Stomach (tissue), 8 donors: ENCODE measurements at regions not wholly inside any gene's neighbourhood (a gene's known extent, or its start where the extent isn't known, plus 50 kb on each side); places are given as distances from the start of the nearest gene placed in this dataset.

Experiments used
- DNase-seq, 2 donors: peaks; one replicate each; pipeline versions ENCODE4 v3.0.0 to v3.0.0-alpha.2; 2013 to 2019
- H3K27ac ChIP-seq, 5 donors: fragments of 200-600 bp in 4 of 5; sonication (generic) in 4 of 5; one replicate each; pipeline ENCODE4 v1.5.1; 2013 to 2019; ENCODE audit warnings: mild to moderate bottlenecking in 1 of 5, moderate library complexity in 1 of 5
- H3K27me3 ChIP-seq, 3 donors: fragments of 200-600 bp; sonication (generic); one replicate each; pipeline ENCODE4 v1.5.1; 2017 to 2019; ENCODE audit warnings: mixed run types in 1 of 3
- H3K36me3 ChIP-seq, 4 donors: fragments of 200-600 bp; sonication (generic); 1 replicate in 3 of 4; 2 replicates in 1 of 4; pipeline ENCODE4 v1.5.1; 2016 to 2019
- H3K4me1 ChIP-seq, 4 donors: fragments of 200-600 bp; sonication (generic); one replicate each; pipeline ENCODE4 v1.5.1; 2016 to 2019
- H3K4me3 ChIP-seq, 4 donors: fragments of 200-600 bp; sonication (generic) in 3 of 4; one replicate each; pipeline ENCODE4 v1.5.1; 2016 to 2019; ENCODE audit warnings: mild to moderate bottlenecking in 1 of 4
- H3K9me3 ChIP-seq, 4 donors: fragments of 200-600 bp; sonication (generic); one replicate each; pipeline ENCODE4 v1.5.1; 2016 to 2019
- CTCF ChIP-seq, 7 experiments: fragments of 450-650 bp in 4 of 7; fragments of 200-600 bp in 3 of 7; sonication (generic) in 3 of 7; IDR thresholded peaks; one replicate each; pipeline ENCODE4 v1.5.1; 2016 to 2019; ENCODE audit warnings: antibody characterized with exemption in 7 of 7, control low read depth in 2 of 7, mild to moderate bottlenecking in 1 of 7
- EP300 ChIP-seq: sonication (generic); formaldehyde crosslinking; IDR thresholded peaks from one replicate; pipeline ENCODE4 v1.6.1; 2017; ENCODE audit warnings: antibody characterized with exemption
- POLR2A ChIP-seq, 4 donors: fragments of 450-650 bp; IDR thresholded peaks; one replicate each; pipeline ENCODE4 v1.6.1; 2016; ENCODE audit warnings: antibody characterized with exemption in 4 of 4, control low read depth in 2 of 4, mild to moderate bottlenecking in 1 of 4, moderate library complexity in 1 of 4
- POLR2AphosphoS5 ChIP-seq, 3 donors: sonication (generic); formaldehyde crosslinking; IDR thresholded peaks; one replicate each; pipeline ENCODE4 v1.6.1; 2016; ENCODE audit warnings: antibody characterized with exemption in 3 of 3
- WGBS, 5 donors: extraction: QIAGEN DNeasy Blood & Tissue Kit in 3 of 5; methylation state at CpG; one replicate each; pipeline versions ENCODE4 v1.1.5 to v1.1.7; 2013 to 2018; 5-methylcytosine and 5-hydroxymethylcytosine counted together
- intact Hi-C: fragments of 100-400 bp; cut with DNase I; formaldehyde crosslinking; loops from one replicate; pipeline ENCODE4 v1.15.1; 2023; ENCODE audit warnings: low total_unique reads
- donor health status: healthy with polysubstance abuse.
- donor health status: Bipolar disorder and iron deficiency.
- donor health status: healthy.

GRCh38 chr18:55830544-55830943 lies 242.6 kb upstream of the TCF4 start:
- intact Hi-C loops, result no loop called here
- Histone ChIP-seq H3K27me3 (no peaks in the 10 kb centered on the region), H3K9me3 (no peaks in the 10 kb centered on the region), H3K27ac (no peak overlapping the region), H3K4me1 (no peaks in the 10 kb centered on the region), H3K36me3 (no peaks in the 10 kb centered on the region), H3K4me3 (no peak overlapping the region)
- no peak for DNase-seq
- TF ChIP-seq POLR2AphosphoS5 (IDR thresholded peaks at IDR 0.05) (no peak), POLR2A (IDR thresholded peaks at IDR 0.05) (no peak), CTCF (IDR thresholded peaks at IDR 0.05) (no peak), EP300 (no peak)
- 80 to 92% (median 86%) methylated on average over 10 of the region's 10 CpGs for WGBS, 5 donors

GRCh38 chr18:55821219-55821618 lies 233.2 kb upstream of the TCF4 start:
- WGBS, 5 donors, result 15 to 51% (median 39%) methylated on average over 2 of the region's 2 CpGs
- no peak for DNase-seq
- TF ChIP-seq EP300 (no peak), POLR2A (IDR thresholded peaks at IDR 0.05) (no peak), CTCF (IDR thresholded peaks at IDR 0.05) (no peak), POLR2AphosphoS5 (IDR thresholded peaks at IDR 0.05) (no peak)
- intact Hi-C loops, result no loop called here
- Histone ChIP-seq H3K27me3 (no peaks in the 10 kb centered on the region), H3K4me3 (no peak overlapping the region), H3K4me1 (no peaks in the 10 kb centered on the region), H3K9me3 (no peaks in the 10 kb centered on the region), H3K36me3 (no peaks in the 10 kb centered on the region), H3K27ac (no peak overlapping the region)

GRCh38 chr18:55819448-55819847 lies 231.5 kb upstream of the TCF4 start:
- TF ChIP-seq EP300 (no peak), POLR2A (IDR thresholded peaks at IDR 0.05) (no peak), CTCF (IDR thresholded peaks at IDR 0.05) (no peak), POLR2AphosphoS5 (IDR thresholded peaks at IDR 0.05) (no peak)
- intact Hi-C loops, result no loop called here
- H3K27me3 ChIP-seq, result no peaks in the 10 kb centered on the region
- WGBS, 5 donors, result 89 to 96% (median 92%) methylated on average over 3 of the region's 3 CpGs
- H3K36me3 ChIP-seq, result no peaks in the 10 kb centered on the region
- H3K4me3 ChIP-seq, result no peak overlapping the region
- H3K4me1 ChIP-seq, result no peaks in the 10 kb centered on the region
- no peak overlapping the region for H3K27ac ChIP-seq
- DNase-seq, result no peak
- H3K9me3 ChIP-seq, result no peaks in the 10 kb centered on the region

- no peaks in the 10 kb centered on the region for H3K4me1 ChIP-seq
- no peaks in the 10 kb centered on the region for H3K9me3 ChIP-seq
- TF ChIP-seq CTCF (IDR thresholded peaks at IDR 0.05), result no peak
- no peak for TF ChIP-seq POLR2A (IDR thresholded peaks at IDR 0.05)
- TF ChIP-seq POLR2AphosphoS5 (IDR thresholded peaks at IDR 0.05), result no peak
- TF ChIP-seq EP300, result no peak
- 70 to 86% (median 83%) methylated on average over 1 of the region's 1 CpG for WGBS, 5 donors
- no peak overlapping the region for H3K4me3 ChIP-seq
- intact Hi-C loops, result no loop called here
- no peak for DNase-seq
- no peak overlapping the region for H3K27ac ChIP-seq
- no peaks in the 10 kb centered on the region for H3K36me3 ChIP-seq
- no peaks in the 10 kb centered on the region for H3K27me3 ChIP-seq
Measured at GRCh38 chr18:55818284-55818683, 230.3 kb upstream of the TCF4 start.
